ENCODE measurements at regions not wholly inside any gene's neighbourhood (a gene's known extent, or its start where the extent isn't known, plus 50 kb on each side); places are given as distances from the start of the nearest gene placed in this dataset.

- no peak for DNase-seq
These were observed 1576.5 kb downstream of the PCDH9 start for GRCh38 chr13:65653613-65654012.

GRCh38 chr13:65650321-65650720 is 1579.8 kb downstream of the PCDH9 start:
- no peak for DNase-seq

- DNase-seq: no peak
These were observed 1587.1 kb downstream of the PCDH9 start for GRCh38 chr13:65642996-65643395.

- DNase-seq: no peak
These were observed 1587.8 kb downstream of the PCDH9 start for GRCh38 chr13:65642301-65642700.

- DNase-seq: no peak
These were observed 1591.5 kb downstream of the PCDH9 start for GRCh38 chr13:65638572-65639168.

GRCh38 chr13:65633806-65634205 is 1596.3 kb downstream of the PCDH9 start:
- DNase-seq: no peak

GRCh38 chr13:65631078-65631477 is 1599.1 kb downstream of the PCDH9 start:
- DNase-seq: no peak

GRCh38 chr13:65629926-65630325 is 1600.2 kb downstream of the PCDH9 start:
- DNase-seq: no peak

GRCh38 chr13:65623148-65623547 is 1607.0 kb downstream of the PCDH9 start:
- no peak for DNase-seq

- DNase-seq: no peak
These were observed 1614.6 kb downstream of the PCDH9 start for GRCh38 chr13:65615506-65615905.

- DNase-seq: no peak
These were observed 1617.1 kb downstream of the PCDH9 start for GRCh38 chr13:65613004-65613403.

GRCh38 chr13:65609350-65609749 is 1620.8 kb downstream of the PCDH9 start:
- no peak for DNase-seq

- DNase-seq: no peak
These were observed 1623.5 kb downstream of the PCDH9 start for GRCh38 chr13:65606622-65607021.

- DNase-seq: no peak
These were observed 1624.7 kb downstream of the PCDH9 start for GRCh38 chr13:65605396-65605795.

- DNase-seq: no peak
These were observed 1627.0 kb downstream of the PCDH9 start for GRCh38 chr13:65603160-65603559.

- DNase-seq: no peak
These were observed 1628.3 kb downstream of the PCDH9 start for GRCh38 chr13:65601855-65602254.

- no peak for DNase-seq
These were observed 1629.4 kb downstream of the PCDH9 start for GRCh38 chr13:65600702-65601101.

- DNase-seq: no peak
These were observed 1632.0 kb downstream of the PCDH9 start for GRCh38 chr13:65597839-65598818.

GRCh38 chr13:65595916-65596315 is 1634.2 kb downstream of the PCDH9 start:
- DNase-seq: no peak

- DNase-seq: no peak
These were observed 1635.8 kb downstream of the PCDH9 start for GRCh38 chr13:65594298-65594781.

- no peak for DNase-seq
These were observed 1636.8 kb downstream of the PCDH9 start for GRCh38 chr13:65593298-65593874.

- no peak for DNase-seq
These were observed 1637.4 kb downstream of the PCDH9 start for GRCh38 chr13:65592731-65593130.

GRCh38 chr13:65585346-65585745 is 1644.8 kb downstream of the PCDH9 start:
- DNase-seq: no peak

- no peak for DNase-seq
These were observed 1646.0 kb downstream of the PCDH9 start for GRCh38 chr13:65584126-65584525.

Measured in activated T-cell treated with anti-CD3 and anti-CD28 coated beads, Interleukin-2, amount 50 U/mL, for 48 hours (primary cell).